ENCODE measurements at regions not wholly inside any gene's neighbourhood (a gene's known extent, or its start where the extent isn't known, plus 50 kb on each side); places are given as distances from the start of the nearest gene placed in this dataset.

DNA sequence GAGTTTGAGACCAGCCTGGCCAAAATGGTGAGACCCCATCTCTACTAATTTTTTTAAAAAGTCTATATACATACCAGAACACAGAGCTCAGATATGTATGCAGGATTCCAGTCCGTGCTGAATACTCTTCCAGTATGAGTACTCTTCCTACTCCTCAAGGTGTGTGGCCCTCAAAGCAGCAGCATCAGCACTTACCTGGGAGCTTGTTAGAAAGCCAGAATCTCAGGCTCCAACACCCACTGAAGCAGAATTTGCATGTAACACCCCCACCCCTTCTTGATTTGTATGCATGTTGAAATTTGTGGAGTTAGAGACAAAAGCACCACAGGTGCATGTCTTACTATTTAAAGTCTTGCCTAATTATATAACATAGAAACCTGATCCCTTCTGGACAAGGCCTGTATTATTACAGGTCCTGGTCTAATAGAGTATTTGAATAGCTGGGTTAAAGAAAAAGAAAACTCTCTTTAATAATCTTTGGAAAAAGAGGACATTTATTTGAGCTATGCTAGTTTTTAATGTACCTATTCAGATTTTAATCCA lies 50.3 kb upstream of the NFE2L2 start:
- DNase-seq (ENCODE audit: low read depth) = no peak

DNA sequence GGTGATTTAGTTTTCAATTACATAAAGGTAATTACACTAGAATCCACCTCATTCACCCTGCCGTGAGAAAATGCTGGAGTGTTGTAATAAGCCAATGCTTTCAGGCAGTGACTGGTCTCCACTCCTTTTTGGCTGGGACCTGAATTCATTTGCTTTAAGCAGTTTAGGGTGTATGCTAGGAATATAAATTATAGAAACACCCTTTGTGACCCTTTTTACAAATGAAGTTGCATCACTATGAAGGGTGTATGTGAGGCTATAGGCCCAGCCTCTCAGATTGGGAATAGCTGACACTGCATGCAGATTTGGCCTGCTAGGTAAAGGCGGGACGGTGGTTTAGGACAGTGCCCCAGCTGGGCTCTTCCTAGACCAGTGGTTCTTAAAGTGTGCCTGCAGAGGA lies 50.8 kb upstream of the NFE2L2 start:
- DNase-seq (ENCODE audit: low read depth) = no peak

DNA sequence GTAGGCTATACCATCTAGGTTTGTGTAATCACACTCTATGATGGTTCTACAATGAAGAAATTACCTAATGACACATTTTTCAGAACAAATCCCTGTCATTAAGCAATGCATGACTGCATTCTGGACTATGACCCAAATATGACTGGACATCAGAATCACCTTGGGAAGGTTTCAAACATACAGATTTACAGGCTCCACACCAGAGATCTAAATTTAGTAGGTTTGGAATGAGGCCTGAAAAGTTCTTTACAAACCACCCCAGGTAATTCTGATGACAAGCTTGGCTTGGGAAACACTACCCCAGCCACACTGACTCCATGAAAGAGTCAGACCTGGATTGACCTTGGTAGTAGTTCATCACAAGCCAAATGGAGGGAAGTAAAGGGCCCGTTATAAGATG lies 52.2 kb upstream of the NFE2L2 start:
- no peak for DNase-seq (ENCODE audit: low read depth)

DNA sequence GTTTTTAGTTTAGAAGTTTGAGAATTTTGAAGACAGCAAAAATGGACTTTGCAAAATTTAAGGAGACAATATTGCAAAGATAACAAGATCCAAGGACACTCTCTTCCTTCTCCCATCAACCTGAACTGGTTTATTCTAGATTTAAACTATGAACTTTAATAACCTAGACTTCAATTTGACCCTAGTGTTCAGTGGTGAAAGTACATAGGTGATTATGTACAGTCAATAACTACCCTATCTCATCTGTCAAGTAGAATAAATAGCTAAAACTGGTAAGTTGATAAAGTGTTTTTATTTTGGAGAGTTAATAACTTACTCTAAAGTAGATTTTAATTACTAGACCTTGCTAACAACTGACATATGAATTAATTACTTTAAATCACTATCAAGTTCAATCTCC lies 52.9 kb upstream of the NFE2L2 start:
- DNase-seq (ENCODE audit: low read depth) = no peak

DNA sequence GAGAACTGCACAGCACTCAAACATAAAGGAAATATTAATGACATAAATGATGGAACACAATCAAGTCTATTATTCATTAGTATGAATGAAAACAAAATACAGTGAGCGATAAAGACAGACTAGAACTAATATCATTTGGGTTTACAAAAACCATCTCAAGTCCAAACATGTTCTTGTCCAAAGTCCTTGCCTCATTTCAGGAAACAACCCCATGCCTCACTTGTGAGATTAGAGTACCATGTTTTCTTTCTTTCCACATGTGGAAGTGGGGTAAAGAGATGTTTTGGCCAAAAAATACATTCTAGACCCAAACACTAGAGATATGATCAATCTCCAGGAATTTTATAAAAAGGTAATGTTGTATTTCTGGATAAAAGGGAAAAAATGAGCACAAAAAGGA lies 53.3 kb upstream of the NFE2L2 start:
- no peak for DNase-seq (ENCODE audit: low read depth)

DNA sequence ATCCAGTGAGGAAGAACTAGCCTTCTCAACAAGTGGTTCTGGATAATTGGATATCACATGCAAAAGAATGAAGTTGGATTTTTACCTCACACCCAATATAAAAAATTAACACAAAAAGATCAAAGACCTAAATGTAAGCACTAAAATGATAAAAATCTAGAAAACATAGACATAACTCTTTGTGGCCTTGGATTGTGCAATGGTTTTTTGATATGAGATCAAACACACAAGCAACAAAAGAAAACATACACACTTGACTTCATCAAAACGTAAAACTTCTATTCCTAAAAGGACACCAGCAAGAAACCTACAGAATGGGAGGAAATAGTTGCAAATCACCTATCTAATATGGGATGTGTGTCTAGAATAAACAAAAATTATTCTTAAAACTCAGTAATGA lies 54.1 kb upstream of the NFE2L2 start:
- no peak for DNase-seq (ENCODE audit: low read depth)

DNA sequence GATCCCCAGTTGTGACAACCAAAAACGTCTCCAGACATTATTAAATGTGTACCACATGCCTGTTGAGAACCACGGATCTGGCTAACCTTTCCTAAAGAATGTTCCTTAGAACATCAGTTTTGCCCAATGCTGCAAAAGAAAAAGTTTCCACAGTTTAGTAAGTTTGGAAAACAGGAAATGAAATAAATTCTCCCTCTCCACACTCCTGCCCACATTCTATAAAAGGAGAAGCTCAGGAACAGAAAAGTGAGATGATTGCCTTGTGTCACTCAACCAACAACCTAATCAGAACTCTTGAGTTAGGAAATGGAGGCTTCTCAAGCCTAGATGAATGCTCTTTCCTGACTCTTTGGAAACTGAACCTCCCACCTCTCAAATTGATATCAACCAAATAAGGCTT lies 56.1 kb upstream of the NFE2L2 start:
- no peak for DNase-seq (ENCODE audit: low read depth)

DNA sequence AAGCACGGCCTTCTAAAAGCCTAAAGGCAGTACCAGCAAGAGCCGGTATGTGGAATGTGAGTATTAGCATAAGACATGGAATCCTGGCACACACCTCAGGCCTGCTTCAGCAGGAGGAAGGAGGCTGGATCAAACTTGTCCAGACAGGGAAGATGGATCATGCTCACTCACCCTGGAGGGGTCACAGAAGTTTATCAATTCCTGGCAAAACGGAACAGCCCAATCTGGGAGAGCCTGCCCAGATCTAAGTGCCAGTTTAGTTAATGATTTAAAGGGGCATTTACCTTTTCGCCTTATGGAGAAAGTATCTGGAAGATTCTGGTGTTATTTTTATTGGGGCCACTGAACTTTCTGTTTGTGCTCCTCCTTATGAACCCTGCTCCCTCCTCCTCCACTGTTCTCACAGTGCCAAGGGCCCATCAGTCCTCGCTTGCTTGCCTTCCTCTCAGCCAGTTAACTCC lies 58.3 kb upstream of the NFE2L2 start:
- DNase-seq (ENCODE audit: low read depth) = no peak

DNA sequence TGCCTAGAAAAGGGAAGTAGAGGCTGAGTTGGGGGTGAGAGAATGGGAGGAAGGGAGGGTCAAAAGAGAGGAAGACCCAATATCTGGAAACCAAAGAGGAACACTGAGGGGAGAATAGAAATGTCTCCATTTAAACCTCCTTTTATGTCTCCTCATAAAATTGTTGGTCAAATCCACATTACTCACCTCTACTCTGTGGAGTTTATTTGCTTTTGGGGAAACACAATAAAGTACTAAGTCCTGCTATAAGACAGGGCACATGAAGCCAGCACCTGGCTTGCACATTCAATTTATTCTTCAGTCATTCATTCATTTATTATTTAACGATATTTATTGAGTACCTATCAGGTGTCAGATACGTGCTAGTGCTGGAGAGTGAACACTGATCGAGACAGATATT lies 60.3 kb upstream of the NFE2L2 start:
- DNase-seq (ENCODE audit: low read depth) = no peak

DNA sequence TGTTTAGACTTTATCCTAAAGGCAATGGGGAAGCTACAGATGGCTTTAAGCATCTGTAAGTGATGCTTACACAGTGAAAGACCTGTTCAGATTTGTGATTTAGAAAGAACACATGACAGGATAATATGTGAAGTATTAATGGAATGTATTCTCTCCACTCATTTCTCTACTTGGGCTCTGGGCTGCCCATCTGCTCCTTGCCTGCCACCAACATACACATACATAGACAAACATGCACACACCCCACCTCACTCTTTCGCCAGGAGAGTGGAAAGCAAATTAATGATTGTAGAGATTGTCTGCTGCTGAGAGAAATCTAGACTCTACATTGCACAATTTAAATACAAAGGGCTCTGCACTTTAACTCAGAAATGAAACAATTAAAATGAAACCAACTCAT lies 61.0 kb upstream of the NFE2L2 start:
- no peak for DNase-seq (ENCODE audit: low read depth)

DNA sequence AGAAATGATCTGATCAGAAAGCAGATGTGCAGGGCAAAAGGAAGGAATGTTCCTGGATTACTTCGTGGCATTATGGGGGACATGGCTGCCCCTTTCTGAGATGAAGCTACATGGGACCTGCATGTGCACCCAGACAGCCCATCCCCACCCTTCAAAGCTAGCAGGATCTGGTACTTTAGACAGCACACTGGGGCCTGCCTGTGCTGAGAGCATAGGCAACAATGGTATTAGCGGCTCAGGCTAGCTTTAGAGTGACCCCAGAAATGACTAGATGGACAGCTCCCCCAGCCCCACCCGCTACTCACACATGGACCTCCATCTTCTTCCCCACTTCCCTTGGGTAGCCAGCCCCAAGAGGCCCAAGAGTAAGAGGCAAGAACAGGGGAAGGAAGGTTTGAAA lies 61.5 kb upstream of the NFE2L2 start:
- DNase-seq (ENCODE audit: low read depth) = no peak

DNA sequence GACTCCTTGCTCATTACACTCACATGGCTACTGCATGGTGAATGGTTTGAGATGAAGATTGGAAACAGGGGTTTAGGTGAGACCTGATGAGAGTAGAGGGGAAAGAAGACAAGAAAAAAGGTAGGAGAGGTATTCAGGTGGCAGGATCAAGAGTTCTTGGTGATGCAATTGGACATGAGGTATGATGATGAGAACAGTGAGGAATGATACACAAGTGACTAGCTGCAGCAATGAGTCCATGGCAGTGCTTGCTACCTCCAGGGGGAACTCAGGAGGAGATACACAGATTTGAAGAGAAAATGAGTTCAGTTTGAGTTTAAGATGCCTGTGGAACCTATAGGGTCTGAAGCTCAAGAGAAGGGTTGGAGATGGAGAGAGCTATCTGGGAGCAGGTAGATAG lies 62.1 kb upstream of the NFE2L2 start:
- no peak for DNase-seq (ENCODE audit: low read depth)

DNA sequence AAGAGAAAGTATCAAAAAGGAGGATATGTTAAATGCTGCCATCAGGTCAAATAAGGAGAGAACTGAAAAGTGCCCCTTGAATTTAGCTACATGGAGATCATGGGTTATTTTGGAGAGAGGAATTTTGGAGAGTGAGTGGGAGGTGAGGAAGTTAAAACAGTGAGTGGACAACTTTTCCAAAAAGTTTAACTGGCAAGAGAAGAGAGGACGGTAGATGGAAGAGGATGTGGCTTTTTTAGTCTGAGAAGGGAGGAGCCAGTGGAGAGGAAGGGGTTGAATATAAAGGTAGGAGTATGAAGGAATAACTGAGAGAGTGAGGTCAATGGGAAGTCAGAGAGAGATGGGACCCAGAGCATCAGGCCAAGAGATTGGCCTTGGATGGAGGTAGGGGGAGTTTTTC lies 62.5 kb upstream of the NFE2L2 start:
- DNase-seq (ENCODE audit: low read depth) = no peak

DNA sequence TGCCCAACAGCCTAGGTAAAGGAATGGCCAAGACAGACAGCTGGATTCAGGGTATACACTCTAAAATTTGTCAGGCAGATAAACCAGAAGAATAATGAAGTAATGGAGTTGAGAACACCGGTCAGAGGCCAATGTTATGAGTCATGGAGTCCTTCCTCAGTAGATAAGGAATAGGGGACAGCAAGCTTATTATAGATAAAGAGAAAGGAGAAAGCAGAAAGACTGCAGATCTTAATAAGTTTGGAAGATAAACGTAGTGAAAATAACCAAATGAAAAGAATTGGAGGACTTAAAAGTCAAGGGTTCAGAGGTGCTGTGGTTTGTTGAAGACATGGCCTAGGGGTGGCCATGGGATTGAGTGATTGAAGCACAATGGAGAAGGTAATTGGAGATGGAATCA lies 63.5 kb upstream of the NFE2L2 start:
- DNase-seq (ENCODE audit: low read depth) = no peak

DNA sequence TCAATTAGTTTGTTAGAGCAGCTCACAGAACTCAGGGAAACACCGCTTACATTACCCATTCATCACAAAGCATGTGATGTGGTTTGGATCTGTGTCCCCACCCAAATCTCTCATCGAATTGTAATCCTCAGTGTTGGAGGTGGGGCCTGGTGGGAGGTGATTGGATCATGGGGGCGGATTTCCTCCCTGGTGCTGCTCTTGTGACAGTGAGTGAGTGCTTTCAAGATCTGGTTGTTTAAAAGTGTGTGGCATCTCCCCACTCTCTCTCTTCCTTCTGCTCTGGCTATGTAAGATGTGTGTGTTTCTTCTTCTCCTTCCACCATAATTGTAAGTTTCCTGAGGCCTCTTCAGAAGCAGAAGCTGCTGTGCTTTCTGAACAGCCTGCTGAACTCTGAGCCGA lies 63.5 kb upstream of the AGPS start:
- DNase-seq (ENCODE audit: low read depth) = no peak

DNA sequence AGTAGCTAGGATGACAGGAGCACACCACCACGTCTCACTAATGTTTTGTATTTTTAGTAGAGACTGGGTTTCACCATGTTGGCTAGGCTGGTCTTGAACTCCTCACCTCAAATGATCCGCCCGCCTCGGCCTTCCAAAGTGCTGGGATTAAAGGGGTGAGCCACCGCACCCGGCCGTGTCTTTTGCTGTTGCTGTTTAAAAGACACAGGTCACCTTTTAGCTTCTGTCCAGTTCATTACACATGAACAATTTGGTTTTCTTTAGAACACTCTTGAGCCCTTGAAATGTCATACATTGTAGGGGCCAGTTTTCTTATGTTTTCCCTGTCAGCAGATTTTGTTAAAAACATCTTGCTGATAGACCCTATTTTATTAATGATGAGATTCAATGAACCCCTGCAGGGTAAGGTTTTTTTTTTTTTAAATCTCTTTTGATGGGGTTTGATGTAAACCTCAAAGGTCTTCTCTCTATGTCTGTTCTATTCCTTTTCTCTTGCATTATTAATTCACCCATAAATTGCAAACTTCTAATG lies 61.0 kb upstream of the AGPS start:
- DNase-seq (ENCODE audit: low read depth) = no peak

DNA sequence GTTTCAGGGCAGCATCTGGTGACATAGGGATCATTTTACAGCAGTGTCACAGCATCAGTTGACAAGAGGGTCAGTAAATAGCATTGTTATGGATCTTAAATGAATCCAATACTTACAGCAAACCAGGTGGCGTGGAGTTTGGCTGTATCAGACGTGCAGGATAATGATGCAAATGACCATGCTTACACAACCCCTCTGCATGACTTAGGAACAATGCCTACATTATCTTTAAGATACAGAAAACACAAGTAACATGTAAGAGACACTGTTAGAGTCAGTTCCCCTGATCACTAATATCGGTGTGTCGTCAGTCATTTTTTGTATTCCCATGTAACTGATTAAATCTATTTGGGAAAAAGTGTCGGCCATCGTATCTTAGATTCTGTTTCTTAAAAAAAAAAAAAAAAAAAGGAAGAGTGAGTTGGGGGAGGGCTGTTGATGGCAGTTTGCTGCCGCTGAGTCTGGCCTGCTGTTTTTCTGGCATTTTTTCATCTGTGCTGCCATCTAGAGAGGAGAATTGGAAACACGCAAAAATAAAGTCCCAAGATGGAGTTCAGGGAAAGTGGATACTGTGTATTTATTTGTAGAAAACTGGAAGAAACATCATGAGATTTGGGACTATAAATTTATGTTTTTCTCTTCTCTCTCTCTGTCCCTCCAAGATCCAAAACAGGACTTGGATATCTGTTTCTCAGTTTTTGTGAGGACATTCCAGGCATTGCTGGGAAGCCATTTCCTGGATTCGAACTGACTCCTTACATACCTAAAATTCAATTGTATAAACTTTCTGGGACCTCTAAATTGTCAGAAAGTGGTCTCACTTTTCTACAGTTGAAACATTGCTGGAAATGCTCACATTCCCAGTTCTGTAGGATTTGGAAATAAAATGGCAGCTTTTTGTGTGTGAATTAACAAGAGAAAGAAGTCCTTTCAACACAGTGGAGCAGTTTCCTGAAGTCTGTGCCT lies 60.3 kb upstream of the AGPS start:
- DNase-seq (ENCODE audit: low read depth) = peak; percentile 65

DNA sequence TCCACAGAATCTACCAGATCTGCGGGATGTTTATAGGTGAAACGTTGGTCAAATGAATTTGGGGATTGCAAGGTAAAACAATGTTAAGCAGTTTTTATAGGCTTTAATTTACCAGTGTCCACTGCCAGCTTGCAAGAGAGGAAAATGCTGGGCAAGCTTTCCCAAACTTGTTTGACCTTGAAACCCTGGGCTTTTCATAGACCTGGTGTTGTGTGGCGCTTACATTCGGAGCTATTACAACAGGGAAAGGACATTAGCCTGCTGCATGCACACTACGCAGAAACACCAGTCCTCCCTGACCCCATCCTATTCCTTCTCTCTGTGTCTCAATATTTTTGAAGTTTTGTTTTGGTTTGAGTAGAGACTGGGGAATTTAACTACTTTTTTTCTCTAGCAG lies 59.6 kb upstream of the AGPS start:
- DNase-seq (ENCODE audit: low read depth) = no peak

DNA sequence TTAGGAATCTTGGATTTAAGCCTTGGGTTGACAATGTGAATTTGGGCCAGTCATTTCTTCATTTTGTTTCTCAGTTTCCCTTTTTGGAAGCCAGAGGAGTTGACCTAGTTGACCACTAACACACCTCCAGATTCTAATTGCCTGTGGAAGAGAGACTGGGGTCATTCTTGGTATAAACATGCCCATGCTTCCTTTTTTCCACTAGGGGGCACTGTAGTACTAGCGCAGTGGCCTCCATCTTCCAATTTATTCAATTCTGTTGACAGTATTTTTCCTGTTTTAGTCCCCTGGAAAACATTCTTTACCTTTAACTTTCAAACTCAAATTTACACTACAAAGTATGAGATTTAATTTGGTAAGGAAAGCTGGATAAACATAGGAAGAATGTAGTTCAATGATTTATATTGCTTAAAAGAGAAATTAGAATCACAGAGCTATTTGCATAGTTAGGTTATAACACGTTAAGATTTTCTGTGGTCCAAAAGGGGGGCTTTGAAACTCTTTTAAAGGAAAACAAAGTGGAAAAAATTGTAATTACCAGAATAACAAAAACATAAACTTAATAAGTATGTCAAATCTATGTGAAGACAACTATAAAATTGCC lies 57.5 kb upstream of the AGPS start:
- DNase-seq (ENCODE audit: low read depth) = no peak

DNA sequence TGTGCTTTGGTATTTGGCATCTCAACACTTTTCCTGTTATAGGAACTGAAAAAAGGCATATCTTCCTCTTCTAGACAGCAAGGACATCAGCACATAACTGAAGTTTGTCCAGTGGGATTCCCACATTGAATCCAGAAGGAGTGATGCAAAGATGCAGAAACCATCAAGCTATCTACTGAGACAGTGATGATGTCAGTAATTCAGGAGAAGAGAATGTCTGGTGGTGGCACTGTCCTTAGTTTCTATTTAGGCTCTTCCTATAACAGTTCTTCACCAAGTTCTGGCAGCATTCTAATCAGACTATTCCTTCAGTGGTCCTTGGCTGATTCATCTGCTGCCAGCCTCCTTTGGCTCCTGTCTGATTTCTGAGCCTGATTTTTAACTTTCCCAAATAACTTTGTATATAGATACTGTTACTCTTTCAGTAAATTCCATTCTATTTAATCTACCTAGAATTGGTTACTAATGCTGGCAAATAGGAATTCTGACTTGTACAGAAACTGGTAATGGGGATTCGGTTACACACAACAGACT lies 56.6 kb upstream of the AGPS start:
- DNase-seq (ENCODE audit: low read depth) = no peak

DNA sequence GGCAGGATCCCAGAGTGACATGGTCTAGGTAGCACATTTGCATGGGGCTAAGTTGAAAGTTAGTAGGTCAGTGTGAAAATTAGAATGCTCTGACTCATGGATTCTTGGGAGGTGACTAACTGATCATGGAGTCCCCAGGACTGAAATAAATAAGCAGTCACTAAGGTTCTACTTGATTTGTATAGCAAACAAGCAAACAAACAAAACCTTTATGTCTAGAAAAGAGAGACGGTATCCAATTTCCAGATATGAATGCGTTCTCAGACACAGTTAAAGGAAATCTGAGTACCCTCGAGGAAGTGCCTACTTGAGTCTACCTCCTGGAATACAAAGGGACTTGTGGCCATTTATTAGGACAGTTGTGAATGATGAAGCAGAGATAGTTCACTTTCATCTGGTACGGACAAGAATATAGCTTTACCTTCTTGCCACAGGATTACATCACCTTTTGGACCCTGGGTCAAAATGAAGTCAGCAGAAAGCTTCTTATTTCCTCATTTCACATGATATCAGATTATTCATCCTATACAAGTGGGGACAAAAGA lies 54.3 kb upstream of the AGPS start:
- no peak for DNase-seq (ENCODE audit: low read depth)

DNA sequence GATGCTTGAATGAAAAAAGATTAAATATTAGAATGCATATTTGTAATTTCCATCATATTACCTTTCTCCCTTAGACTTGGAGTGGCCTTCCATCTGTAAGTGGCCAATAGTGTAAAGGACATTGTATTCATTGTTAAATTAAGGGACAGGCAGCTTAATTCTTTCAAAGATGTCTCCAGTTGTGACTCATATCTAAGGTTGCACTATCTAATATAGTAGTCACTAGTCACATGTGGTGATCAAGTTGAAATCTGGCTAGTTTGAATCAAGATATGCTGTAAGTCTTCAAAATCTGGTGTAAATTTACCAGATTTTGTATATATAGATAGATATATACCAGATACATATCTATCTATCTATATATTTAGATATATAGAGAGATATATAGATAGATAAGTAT lies 52.4 kb upstream of the AGPS start:
- no peak for DNase-seq (ENCODE audit: low read depth)
